SW480 (cell line): ENCODE measurements at regions not wholly inside any gene's neighbourhood (a gene's known extent, or its start where the extent isn't known, plus 50 kb on each side); places are given as distances from the start of the nearest gene placed in this dataset.

Source experiments
- DNase-seq: peaks from one replicate; pipeline ENCODE4 v3.0.0-alpha.2; 2016; ENCODE audit warnings: low spot score

DNA sequence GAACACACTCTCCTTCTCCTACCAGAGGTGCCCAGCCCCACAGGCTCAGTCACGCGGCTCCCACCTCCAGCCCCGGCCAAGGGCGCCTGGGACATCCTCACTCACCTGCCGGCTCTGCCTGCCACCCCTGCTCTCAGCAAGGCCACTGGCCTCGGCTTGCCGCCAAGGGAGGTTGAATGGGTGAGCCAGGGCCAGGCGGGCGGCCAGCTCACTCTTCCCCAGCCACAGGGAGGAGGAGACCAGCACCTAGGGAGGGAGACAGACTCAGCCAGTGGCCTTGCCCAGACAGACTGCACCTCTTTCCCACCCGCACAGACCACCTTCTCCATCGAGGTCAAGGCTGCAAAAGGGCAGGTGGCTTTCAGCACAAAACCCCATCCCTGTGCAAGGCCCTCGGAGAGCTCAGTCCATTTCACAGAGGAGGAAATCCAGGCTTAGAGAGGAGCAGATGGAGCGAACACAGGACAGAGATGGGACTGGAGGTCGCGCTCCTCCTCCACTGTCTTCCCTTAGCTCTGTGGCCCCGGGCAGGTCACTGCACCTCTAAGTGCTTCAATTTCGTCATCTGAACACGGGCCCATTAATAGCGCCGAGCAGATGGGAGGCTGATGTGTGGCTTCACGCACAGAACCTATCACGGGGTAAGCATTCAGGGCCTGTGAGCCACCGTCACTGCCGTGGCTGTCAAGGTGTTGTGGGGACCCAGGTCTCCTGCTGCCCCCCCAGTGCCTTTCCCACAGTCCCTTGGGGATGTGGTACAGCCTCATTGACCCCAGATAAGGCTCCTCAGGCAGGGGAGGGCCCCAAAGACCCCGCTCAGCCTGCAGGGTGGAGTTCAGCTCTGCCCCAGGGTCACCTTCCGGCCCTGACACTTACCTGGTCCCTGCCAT lies 56.1 kb downstream of the RMI2 start:
- no peak for DNase-seq

DNA sequence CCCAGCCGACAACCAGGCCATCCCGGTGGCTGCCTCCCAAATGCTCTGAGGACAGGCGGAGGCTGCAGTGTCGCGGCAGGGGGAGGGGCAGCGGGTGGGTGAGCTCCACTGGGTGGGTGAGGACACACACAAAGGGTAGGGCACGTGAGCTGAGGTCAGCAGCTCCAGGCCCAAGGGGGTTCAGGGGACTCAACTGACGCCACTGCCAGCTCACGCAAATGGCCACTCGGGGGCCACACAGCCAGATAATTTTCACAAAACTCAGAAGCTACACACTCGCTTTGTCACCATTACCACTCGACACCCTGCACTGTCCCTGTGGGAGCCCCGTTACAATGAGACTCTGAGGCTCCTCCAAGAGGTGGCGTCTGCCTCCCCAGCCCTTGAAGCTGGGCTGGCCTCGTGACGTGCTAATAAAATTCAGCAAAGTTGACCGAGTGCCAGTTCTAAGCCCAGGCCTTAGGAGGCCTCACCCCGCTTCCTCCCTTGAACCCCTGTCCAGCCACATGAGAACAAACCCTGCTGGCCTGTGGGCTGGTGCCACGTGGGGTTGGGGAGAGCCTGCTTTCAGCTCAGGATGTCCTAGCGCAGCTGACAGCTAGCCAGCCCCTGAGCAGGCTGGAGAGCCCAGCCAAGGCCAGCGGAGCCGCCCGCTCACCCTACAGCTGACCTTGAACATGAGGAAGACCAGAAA lies 56.9 kb downstream of the RMI2 start:
- DNase-seq, result no peak

DNA sequence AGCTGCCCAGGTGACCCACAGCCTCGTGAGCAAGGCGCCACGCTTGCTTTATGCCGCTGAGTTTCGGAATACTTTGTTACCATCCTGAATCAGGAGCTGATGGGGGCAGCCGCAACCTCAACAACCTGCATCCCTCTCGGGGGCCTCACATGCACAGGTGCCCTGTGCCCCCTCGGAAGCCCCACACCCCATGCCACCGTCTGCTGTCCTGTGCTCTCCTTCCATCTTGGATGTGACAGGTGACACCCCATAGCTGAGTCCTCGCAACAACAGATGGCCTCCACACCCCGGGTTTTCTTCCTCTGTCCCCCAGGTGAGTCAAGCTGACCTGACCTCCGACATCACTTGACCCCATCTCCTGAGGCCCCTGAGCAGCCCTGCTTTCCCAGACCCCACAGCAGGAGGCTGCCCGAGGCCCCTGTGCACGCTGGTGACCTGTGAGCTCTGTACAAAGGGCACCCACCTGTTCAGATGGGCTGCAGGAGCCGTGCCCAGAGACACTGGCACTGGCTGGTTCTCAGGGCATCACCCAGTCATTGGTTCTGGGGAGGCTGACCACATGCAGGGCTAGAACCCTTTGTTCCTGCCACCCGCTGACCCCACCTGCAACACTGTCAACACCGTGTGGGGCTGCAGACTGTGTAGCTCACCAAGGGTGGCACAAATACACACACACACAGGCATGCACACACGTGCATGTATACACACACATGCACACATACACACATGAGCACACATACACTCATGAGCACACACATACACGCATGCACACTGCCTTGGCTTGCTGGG lies 57.7 kb downstream of the RMI2 start:
- no peak for DNase-seq

DNA sequence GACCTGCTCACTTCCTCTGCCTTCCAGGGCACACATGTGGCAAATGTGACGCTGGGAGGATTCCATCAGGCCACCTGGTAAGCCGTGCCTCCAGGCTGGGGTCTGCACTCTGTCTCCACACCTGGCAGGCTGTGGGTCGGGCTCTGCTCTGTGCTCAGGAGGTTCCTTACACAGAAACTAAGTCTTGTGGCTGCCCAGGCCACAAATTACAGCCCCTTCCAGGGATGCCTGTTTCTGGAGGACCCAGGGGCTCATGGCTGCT lies 58.2 kb downstream of the RMI2 start:
- no peak for DNase-seq

DNA sequence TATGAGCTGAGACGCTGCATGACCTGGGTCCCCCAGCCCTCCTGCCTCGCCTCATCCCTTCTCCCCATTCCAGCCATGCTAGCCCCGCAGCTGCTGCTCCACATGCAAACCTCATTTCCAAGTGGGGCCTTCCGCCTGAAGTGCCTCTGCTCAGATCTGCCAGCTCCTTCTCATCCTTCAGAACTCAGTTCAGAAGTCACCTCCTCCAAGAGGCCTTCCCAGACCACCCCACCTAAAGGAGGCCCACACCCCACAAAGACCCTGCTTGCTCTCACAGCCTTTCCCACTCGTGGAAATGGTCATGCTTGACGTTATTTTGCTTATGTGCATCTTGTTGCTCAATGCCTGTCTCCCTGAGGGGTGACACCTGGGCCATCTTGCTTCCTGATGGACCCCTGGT lies 58.7 kb downstream of the RMI2 start:
- no peak for DNase-seq

DNA sequence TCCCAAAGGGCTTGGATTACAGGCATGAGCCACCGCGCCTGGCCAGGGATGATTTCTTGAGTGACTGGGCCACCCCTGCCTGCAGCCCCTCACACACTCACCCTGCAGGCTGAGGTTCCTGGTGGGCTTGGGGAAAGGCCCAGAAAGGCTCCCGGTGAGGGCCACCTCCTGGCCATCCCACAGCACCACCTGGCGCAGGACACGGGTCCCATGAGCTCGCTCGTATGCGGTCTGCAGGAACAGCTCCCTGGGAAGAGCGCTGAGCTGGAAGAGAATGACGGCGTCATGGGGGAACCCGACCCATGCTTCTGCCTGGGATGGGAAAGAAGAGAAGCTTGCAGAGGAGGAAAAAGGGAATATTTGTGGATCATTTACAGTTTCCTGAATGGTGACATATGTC lies 59.3 kb downstream of the RMI2 start:
- DNase-seq, result no peak

DNA sequence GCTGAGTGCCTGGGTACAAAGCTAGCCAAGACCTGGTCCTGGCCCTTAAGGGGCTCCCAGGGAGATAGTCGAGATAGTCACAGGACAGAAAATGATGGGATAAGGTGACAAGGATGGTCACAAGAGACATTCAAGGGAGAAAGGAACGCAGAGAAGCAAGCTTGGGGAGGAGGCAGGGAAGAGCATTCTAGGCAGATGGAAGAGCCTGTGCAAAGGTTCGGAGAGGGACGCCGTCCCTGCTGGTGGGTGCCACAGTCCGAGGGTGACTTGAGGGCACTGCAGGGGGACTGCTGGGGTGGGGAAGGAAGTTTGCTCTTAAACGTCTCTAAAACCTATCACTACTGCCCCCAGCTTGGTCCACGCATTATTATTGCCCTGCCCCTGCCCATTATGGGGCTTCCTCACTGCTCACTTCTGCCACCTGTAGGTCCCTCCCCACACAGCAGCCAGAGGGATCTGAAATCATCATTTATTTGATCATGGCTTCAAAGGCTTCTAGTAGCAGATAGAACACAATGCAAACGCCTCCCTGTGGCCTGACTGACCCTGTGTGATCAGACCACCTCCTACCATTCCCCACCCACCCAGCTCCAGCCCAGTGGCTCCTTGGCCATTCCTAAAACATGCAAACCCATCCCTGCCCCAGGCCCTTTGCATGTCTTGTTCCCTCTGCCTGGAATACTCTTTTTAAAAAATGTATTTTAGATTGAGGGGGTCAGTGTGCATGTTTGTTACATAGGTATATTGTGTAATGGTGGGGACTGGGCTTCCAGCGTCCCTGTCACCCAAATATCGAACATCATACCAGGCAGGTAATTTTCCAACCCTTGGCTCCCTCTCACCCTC lies 60.3 kb downstream of the RMI2 start:
- DNase-seq, result peak; percentile 29

DNA sequence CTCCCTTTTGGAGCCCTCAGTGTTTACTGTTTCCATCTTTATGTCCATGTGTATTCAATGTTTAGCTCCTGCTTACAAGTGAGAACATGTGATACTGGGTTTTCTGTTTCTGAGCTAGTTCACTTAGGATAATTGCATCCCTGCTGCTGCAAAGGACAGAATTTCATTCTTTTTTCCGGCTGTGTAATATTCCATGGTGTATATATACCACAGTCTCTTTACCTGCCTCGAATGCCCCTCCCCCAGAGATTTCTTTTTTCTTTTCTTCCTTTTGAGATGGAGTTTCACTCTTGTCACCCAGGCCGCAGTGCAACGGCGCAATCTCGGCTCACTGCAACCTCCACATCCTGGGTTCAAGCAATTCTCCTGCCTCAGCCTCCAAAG lies 60.9 kb downstream of the RMI2 start:
- no peak for DNase-seq

DNA sequence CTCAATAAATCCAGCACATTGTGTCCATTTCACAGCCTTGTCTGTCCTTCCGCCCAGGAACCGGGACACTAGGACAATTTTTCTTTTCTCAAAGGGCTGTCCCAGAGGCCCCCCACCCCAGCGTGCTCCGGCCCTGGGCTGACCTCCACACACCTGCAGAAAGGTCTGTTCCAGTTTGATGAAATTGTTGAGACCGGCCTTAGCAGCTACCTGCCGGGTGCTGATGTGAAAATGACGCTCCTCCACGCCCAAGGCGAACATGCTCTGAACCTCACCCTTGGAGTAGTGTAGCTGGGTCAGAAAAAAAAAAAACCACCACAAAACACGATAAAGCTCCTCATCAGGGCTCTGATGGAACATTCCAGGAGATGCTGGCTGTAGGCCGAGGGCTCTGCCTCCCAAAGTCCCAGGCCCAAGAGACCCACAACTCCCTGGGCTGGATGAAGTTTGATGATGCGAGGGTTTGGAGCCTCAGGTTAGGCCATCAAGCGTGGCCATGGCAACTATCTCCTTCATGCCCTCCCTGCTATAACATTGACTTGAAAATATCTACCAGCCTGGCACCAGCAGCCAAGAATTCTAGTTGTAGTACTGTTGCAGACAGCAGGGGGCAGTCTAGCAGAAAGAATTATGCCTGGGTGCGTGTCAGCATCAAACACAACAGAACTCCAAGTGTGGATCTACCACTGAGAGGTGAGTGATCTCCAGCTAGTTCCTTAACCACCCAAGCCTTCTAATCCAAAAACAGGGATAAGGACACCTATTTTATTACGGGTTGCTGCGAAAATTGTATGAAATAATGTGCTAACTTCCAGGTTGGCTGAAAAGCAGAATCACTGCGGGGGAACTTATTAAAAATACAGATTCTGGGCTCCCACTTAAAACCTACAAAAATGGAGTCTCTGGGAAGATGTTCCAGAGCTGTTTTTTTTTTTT lies 62.1 kb downstream of the RMI2 start:
- peak; percentile 49 for DNase-seq

DNA sequence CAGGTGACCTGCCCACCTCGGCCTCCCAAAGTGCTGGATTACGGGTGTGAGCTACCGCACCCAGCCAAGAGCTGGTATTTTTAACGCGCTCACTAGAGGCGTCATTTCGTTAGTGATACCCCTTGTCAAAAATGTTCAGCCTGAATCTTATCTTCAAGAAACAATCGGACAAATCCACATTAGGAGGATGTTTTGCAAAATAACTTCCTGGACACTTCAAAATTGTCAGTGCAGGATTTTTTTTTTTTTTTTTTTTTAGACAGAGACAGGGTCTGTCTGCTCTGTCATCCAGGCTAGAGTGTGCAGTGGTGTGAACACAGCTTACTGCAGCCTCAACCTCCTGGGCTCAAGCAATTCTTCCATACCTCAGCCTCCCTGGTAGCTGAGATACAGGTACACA lies 63.0 kb downstream of the RMI2 start:
- DNase-seq, result no peak

DNA sequence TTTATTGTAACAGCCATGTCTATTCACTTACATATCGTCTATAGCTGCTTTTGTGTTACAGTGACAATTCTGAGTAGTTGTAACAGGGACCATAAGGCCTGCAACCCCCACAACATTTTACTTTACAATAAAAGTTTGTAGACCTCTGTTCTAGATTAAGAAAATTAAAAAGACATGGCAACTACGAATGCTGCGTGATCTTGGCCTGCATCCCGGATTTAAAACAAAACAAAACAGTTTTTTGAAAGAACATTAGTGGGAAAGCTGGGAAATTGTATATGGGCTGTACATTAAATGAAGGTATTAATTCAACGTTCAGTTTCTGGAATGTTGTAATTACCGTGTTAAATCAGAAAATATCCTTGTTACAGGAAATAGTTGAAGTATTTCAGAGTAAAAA lies 64.1 kb downstream of the RMI2 start:
- no peak for DNase-seq

DNA sequence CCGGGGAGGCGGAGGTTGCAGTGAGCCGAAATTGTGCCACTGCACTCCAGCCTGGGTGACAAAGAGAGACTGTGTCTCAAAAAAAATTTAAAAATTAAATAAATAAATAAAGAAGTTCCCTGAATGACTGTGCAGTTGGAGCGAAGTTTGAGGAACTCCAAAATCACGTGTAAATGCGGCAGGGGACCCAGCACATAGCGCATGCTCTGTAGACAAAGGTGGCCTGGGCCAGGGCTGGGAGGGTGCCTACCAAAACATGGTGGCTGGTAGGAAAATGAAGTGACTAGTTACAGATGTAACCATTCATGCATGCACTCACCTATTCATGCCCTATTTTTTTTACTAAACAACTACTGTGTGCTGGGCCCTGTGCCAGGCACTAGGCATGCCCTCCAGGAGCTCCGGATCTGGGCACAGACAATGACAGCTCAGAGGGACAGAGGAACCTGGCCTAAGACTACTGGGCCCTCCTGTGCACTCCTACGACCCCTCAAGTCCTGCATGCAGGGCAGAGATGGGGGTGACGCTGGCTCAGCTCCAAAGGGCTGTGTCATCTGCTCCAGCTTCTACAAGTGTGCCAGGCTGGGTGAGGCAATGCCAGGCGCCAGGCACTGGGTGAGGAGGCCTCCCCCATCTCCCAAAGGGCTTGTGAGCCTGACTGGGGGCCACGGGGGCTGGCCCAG lies 65.3 kb downstream of the RMI2 start:
- no peak for DNase-seq

DNA sequence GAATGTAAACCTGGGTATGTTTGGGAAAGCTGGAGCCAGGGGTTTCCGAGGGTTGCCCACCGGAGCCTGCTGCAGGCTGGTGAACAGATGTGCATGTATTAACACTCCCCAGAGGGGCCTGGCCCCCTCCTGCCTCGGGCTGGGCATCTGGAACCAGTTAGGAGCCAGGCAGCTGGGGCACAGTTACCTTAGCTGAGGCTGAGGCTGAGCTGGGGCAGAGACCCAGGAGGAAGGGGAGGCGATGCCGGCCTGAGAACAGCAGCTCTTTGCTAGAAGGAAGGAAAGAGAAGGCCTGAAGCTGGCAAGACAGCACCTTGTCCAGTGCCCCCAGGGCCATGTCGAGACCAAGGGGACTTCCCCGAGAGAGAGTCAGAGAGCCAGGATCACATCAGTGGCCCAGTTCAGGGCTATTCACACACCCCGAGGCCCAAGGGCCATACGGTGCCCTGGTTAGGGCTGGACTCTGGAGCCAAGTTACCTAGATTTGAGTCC lies 65.8 kb downstream of the RMI2 start:
- no peak for DNase-seq

DNA sequence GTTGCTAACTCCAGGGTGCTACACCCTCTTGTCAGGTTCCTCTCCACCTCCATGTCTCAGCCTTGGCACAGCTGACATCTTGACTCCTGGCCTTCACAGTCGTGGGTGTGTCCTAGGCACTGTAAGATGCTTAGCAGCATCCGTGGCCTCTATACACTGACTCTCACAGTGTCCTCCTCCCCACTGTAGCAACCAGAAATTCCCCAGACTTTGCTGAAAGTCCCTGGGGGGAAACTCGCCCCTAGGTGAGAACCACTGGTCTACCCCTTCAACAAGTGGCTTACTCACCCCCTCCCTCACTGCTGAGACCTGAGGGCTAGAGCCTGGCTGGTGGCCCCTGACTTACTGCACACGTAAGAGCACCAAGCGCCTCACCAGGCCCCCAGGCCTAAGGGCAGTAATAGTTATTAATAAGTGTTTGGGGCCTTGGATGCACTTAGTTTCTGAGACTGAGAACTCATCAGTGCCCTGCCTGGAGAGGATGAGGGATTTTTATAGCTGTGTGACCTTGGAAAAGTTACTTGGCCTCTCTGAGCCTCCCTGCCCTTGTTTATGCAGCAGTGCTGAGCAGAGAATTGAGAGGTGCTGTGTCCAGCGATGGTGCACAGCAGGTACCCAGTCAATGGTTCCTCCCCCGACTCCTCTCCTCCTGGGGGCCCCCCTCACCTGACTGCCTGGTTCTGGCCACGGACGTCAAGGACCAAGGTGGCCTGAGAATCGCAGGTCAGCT lies 67.1 kb downstream of the RMI2 start:
- DNase-seq, result no peak

DNA sequence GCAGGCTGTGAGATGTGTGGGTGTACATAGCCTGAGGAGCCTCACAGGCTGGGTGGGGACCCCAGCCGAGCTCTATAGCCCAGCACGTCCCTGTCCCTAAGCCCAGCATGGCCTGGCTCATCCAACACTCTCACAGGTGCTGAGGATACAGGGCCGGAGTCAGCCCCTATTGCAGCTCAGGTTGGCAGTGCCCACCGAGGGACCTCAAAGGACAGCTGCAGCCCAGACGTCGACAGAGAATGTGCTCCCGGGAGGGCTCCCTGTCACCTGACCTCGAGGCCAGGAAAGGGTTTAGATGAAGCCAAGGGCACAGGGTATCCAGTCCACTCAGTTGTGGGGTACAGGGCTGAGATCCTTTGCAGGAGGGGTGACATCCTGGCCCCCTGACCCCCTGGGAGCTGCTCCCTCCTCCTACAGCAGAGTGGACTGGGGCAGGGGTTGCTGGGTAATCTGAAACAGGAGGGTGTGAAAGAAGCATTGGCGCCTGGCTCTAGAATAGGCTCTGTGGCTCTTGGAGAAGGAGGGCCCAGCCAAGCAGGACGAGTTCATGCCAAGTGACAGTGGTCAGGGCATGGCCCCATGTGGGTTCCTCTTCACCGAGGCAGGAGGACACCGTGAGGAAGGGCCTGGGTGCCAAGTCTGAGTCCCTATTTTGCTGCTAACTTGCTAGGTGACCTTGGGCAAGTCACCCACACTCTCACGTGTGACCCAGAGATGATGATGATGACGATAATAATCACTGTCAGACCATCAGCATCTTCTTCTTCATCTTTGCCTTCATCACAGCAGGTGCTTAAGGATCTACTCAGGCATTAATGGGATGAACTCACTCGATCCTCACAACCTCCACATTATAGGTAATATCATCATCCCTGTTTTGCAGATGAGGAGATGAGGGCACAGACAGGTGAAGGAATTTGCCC lies 68.0 kb downstream of the RMI2 start:
- DNase-seq, result no peak

DNA sequence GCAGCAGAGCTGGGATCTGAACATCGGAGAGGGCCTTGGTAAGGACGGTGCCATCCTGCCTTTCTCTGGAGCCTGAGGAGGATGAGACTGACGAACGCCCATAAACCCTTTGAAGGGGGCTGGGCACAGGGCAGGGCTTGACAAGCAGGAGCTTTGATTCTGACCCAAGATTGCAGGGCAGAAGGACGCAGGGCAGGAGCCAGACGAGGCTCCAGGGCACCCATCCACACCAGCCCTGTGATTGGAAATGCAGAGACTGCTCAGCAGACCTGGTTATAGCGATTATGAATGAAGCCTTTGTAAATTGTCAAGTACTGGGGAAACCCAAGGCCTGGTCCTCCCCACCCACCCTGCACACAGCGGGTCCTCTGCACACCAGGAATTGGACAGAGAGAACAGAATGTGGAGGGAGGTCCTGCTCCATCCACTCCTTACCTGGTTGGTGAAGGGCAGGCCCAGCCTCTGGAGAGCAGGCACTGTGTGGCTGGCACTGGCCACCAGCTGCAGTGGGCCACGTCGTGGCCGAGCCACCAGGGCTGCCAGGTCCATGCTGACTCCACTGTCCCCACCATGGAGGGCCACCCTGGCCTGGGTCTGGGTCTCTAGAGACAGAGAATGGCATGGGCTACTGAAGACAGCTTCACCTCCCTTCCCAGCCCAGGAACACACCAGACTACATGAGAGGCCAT lies 68.8 kb downstream of the RMI2 start:
- no peak for DNase-seq

DNA sequence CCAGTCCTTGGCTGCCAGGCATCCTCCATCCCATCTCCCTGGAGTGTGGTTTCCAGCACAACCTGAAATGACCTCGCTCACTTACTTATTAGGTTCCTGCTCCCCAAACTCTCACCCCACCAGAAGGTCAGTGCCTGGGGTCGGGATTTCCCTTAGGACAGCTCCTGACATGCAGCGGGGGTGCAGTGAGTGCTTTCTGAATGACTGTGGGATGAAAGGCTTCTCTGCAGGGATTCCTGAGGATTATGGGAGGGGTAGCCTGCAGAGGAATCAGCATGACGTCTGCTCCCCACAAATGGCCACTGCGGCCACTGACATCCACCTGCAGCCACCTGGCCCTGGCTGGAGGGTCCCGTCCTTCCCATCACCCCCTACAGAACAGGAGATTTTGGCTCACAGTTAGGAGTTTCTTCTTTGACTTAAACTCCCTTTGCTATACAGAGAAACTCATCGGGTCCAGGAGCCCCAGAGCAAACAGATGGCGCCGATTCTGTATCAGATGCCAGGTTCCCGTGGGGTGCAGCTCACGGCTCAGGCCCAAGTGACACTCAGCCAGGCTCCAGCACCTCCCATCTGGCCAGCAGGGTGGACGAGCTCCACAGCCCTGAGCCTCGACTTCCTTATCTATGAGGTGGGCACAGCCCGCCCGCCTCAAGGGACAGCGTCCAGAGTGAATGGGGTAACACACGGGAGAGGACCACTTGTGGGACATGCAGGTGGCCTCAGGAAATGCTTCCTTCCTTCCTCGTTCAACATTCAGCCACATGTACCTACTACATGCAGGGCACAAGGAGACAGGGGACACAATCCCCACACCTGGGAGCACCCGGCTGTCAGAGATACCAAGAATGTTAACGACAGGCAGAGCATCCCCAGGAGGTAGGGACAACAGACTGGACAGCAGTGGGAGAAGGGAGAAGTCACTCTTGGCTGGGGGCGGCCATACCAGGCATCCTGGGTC lies 69.8 kb downstream of the RMI2 start:
- no peak for DNase-seq
